NCI-H510A (cell line): ENCODE measurements at regions not wholly inside any gene's neighbourhood (a gene's known extent, or its start where the extent isn't known, plus 50 kb on each side); places are given as distances from the start of the nearest gene placed in this dataset.
"Not testable (repeated sequence)": the region's sequence is repeated elsewhere in the genome, so short reads cannot be mapped to it uniquely, and the experiment has no call there.

ENCODE experiments used
- DNase-seq: peaks from one replicate; lab custom pipeline; 2025; lab: John Stamatoyannopoulos, UW

DNA sequence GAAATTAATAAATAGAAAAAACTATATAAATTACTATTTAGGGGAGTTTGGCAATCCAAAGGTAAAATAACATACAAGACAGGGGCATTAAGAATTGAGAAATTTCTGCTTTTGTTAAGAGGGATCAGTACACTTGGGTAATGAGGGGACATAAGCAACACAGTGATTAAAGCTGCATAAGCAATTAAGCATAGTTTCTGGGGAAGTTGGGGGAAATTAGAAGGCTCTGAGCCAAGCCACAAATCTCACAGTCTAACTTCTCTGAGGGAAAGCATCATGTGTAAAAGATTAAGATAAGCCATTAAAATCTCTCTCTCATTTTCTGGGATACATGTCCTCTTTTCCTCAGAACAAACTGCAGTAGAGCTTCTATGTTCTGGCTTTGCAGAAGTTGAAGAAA lies 533.9 kb upstream of the LRFN5 start:
- no peak for DNase-seq

DNA sequence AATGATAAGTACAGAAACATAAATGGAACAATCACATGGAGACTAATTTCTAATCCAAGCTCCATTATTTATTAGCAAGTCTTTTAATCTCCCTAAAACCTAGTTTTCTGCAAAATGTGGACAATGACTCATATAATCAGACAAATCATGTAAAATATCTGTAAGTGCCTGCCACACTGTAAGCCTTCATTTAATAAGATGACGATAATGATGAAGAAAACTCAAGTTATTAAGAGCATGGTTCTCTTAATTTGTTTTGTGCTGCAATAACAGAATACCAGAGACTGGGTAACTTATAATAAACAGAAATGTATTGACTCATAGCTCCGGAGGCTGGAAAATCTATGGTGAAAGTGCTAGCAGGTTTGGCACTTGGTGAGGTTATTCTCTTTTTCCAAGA lies 535.3 kb upstream of the LRFN5 start:
- no peak for DNase-seq

DNA sequence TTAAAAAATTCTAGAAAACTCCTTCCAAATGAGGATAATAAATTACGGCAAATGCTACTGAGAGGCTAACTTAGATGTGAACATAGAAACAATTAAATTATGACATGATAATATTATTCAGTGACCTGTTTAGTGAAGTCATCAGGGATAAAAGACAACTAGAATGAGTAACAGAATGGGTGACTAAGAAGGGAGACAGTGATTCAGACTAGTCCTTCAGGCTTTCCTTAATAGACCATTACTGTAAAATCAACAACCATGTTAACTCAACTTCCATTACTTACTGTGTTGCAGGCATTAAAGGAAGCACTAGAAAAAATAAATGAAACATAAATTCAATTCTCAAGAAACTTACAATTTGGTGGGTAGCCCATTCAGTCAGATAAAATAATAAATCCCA lies 543.9 kb upstream of the LRFN5 start:
- no peak for DNase-seq

DNA sequence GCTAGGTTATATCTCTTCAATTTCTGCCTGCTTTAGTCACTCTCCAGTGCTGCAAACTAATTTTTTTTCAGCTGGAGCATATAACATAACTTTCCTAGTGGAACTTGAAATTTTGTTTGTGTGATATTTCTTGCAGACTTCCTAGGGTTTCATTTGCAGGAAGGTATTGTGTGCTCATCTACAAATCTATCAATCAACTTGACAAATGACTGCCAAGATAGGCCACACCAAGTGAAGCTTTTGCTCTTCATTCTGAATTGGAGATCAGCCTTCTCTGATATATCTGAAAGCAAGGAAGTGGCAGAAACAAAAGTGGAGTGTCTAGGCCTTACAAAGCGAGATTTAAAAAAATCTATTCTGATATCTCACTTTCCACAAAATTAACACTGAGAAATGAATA lies 551.1 kb upstream of the LRFN5 start:
- no peak for DNase-seq

DNA sequence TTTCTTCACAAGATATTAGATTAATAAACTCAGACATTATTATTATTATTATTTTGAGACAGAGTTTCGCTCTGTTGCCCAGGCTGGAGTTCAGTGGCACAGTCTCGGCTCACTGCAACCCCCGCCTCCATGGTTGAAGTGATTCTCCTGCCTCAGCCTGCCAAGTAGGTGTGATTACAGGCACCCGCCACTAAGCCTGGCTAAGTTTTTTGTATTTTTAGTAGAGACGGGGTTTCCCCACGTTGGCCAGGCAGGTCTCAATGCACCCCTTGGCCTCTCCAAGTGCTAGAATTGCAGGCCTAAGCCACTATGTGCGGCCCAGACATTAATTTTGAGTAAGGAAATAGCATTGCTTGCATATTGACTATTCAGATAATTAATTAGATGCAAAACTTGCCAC lies 554.9 kb upstream of the LRFN5 start:
- DNase-seq = no peak

DNA sequence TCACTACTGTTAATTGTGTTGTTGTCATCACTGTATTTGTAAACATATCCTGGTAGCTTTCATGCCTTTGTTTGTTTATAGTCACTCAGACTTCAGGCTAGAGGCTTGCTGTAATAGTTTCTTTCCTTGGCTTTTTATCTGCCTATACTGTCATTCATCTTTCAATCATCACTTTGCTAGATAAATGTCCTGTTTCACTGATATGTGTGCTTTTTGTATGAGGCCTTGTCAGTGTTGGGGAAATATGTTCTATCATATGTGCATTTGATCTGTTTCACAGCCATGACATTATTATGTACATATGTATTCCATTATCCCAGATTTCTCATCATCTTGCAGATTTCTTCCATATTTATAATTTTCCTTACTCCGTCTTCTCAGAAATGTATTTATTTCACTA lies 558.9 kb upstream of the LRFN5 start:
- DNase-seq = no peak

DNA sequence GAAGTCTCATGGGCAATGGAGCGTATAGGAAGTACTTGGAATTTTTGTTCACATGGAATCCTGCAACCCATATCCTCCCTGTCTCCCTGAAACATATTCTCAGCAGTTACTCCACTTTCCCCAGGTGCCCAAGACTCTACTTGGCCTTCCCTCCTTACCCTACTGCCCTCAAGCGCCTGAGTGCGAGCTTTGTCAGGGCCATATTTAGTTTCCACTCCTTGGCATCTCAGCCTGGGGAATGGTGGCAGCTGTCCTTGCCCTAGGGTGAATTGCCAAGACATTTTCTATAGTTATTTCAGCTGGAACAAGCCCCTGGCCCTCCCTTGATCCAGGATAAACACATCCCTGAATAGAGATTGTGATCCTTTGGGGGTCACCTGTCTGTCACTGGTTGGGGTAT lies 569.3 kb upstream of the LRFN5 start:
- no peak for DNase-seq

DNA sequence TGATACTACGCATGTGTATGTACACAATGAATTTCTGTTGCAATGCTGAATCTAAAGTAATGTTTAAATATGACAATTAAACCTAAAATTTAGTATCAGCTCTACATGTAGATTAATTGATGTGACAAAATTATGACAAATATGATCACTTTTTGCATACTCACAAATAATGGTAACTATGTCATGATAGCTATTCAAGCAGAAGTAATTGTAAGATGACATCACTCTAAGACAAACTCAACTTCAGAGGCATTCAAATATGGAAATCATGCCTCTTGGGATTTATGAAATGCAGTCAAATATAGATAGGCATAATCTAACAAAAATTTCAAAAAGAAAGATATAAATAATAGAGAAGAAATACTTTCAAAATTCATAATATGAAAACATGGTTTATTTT lies 571.7 kb upstream of the LRFN5 start:
- no peak for DNase-seq

DNA sequence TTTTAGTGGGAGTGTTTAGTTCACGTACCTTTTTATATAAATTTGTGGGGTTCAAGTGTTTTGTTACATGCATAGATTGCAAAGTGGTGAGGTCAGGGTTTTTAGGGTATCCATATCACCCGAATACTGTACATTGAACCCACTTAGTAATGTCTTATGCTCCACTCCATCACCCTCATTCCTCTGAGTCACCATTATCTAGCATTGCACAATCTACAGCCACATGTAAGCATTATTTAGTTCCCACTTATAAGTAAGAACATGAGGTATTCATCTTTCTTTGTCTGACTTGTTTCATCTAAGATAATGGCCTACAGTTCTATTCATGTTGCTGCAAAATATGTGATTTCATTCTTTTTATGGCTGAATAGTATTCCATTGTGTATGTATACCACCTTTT lies 583.7 kb upstream of the LRFN5 start:
- no peak for DNase-seq

DNA sequence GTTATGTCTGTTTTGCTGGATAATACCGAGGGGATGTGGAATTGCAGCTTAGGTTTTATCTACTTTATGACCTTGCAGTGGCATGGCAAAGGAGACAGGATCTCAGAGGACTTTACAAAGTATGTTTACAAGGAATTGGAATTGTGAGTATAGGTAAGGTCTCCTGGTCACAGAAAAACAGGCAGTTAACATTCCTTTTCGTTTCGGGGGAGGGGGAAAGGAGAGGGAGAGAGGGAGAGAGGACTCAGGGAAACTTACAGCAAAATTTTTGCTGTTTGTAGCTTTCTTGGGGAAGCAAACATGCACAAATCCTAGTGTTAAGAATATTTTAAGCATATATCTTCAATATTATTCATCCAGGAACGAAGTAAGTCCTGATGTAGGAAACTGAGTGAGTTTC lies 590.5 kb upstream of the LRFN5 start:
- DNase-seq = no peak

DNA sequence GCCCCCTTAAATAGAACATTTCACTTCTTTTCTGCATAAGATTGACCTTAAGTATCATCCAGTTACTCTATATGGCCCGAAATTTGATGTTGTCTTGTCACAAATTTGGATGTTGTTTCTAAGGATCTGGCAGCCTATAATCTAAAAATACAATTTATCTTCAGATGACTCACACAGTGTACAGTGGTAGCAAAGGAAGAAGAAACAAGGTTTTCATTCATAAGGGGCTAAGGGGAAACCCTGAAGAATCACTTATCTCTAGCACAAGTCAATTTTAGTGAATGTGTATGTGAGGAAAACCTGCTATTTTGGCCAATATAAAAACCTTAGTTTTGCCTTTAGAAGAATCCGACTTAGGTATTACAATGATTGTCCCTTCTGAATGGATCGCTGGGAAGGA lies 606.3 kb upstream of the LRFN5 start:
- DNase-seq = no peak

DNA sequence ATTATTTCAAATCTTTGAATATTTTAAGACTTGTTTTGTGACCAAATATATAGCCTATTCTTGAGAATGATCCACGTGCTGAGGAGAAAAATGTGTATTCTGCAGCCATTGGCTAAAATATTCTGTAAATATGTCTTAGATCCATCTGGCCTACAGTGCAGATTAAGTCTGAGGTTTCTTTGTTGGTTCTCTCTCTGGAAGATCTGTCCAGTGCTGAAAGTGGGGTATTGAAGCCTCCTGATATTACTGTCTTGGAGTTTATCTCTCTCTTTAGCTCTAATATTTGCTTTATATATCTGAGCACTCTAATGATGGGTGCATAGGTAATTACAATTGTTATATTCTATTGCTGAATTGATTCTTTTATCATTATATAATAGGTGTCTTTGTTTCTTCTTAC lies 617.4 kb upstream of the LRFN5 start:
- no peak for DNase-seq

DNA sequence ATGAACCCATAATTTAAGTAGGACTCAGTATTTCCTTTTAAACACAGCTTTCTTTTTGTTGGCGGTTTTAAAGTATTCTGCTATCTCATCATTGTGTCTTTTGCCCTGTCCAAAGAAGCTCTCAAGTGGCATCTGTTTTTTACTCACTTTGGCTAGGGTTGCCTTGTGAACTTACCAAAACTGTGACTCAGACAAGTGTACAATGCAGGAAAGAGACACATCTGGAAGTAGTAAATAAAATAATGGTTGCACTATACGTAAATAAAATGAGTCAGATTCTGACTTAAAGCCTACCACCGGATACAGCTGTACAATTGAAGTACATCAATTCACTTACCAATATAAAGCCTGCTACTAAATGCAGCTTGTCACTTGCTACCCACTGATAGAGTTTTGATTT lies 619.2 kb upstream of the LRFN5 start:
- no peak for DNase-seq

DNA sequence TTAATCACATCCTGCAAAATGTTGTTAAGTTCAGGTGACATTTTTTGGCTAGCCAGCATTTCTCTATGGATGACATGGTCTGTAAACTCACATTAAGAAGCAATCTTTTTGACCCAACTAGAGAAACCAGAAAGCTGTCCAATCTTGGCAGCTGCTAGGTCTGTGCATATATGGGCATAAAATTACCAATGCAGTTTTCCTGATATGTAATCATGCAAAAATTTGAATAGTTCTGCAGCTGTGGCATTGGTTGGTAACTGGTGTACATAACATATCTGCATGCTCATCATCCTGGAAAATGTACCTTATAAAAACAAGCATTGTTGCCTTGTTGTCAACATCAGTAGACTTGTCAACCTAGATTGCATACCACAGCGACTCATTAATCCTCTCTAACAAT lies 620.0 kb upstream of the LRFN5 start:
- DNase-seq = no peak

DNA sequence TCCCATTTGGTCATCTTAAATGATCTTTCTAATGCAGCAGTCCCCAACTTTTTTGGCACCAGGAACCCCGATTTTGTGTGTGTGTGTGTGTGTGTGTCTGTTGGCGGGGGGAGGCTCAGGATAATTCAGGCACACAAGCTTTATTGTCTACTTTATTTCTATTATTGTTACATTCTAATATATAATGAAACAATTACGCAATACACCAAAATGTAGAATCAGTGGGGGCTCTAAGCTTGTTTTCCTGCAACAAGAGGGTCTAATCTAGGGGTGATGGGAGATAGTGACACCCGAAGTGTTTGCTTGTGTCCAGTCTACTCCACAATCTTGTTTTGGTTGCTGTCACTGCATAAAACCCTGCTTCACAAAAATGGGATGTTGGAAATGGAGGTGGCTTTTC lies 621.1 kb upstream of the LRFN5 start:
- DNase-seq = no peak

DNA sequence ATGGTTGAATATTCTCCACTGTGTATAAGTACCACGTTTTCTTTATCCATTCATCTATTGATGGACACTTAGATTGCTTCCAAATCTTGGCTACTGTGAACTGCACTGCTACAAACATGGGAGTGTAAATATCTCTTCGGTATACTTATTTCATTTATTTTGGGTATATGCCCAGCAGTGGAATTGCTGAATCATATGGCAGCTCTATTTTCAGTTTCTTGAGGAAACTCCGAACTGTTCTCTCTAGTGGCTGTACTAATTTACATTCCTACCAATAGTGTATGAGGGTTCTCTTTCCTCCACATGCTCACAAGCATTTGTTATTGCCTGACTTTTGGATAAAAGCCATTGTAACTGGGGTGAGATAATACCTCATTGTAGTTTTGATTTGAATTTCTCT lies 623.1 kb upstream of the LRFN5 start:
- no peak for DNase-seq

DNA sequence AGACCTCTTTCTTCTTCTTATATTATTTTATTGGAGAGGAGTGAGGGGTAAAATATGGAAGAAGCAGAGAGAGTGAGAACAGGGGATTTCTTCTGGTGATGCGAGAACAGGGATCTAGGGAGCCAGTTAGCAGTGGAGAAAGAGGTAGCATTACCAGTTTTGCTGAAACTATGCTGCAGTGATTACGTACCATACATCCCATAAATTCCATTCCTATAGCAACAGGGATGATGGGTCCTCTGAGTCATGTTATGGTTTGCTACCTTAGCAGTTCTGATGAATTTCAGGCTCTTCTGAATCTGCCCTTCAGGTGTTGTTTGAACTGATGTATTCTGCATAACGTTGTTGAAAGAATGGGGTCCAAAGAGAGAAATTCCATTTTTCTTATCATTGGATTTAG lies 625.4 kb upstream of the LRFN5 start:
- no peak for DNase-seq

DNA sequence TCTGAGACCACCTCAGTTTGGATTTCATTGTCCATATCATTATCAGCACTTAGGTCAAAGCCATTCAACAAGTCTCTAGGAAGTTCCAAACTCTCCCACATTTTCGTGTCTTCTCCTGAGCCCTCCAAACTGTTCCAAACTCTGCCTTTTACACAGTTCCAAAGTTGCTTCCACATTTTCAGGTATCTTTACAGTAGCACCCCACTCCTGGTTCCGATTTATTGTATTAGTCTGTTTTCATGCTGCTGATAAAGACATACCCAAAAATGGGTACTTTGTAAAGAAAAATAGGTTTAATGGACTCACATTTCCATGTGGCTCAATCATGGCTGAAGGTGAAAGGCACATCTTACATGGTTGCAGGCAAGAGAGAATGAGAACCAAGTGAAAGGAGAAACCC lies 646.4 kb upstream of the LRFN5 start:
- not testable (repeated sequence) for DNase-seq

DNA sequence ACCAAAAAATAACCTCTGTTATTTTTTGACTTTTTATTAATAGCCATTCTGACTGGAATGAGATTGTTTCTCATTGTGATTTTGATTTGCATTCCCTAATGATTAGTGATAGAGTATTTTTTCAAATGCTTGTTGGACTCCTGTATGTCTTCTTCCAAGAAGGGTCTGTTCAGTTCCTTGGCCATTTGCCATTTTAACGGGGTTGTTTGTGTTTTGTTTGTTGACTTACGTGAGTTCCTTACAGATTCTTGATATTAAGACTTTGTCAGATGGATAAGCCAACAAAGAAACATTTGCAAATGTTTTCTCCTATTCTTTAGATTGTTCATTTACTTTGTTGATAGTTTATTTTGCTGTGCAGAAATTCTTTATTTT lies 651.6 kb upstream of the LRFN5 start:
- no peak for DNase-seq

DNA sequence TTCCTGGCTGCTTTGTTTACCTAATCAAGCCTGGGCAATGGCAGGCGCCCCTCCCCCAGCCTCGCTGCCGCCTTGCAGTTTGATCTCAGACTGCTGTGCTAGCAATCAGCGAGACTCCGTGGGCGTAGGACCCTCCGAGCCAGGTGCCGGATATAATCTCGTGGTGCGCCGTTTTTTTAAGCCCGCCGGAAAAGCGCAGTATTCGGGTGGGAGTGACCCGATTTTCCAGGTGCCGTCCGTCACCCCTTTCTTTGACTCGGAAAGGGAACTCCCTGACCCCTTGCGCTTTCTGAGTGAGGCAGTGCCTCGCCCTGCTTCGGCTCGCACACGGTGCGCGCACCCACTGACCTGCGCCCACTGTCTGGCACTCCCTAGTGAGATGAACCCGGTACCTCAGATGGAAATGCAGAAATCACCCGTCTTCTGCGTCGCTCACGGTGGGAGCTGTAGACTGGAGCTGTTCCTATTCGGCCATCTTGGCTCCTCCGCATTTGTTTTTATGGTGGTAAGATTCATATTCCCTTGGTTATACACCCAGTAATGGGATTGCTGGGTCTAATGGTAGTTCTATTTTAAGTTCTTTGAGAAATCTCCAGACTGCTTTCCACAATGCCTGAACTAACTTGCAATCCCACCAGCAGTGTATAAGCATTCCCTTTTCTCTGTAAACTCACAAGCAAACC lies 652.1 kb upstream of the LRFN5 start:
- not testable (repeated sequence) for DNase-seq

DNA sequence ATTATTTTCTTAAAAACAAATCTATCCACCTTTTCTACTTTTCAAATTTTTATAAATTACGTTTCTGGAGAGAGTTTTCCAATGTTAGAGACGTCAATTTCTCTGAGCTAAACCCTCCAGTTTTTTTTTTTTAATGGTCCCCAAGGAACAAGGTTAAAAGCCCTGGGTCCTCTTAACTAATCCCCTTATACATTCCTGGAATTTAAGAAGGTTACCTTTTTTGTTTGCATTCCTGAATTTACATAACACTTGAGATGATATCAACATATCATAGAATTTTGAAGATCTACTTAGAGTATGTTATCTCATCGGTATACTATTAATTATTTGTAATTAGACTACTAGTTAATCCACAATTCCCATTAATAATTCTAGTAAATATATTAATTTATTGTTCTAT lies 662.2 kb upstream of the LRFN5 start:
- no peak for DNase-seq

DNA sequence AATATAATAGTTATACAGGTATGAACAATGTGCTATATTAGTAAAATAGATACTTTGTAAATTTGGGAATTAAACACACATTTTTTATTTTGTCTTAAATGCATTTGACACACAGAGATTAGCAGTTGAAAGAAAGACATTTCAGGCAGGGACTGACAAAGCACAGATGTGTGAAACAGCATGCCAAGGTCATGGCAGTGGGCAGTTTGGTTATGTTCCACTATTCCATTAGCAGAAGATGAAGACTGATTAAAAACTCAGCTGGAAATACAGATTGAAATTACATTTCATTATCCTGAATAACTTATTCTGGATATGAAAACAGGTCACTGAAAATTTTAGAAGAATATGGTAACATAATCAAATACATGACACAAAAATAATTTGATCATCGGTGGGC lies 669.8 kb upstream of the LRFN5 start:
- no peak for DNase-seq

DNA sequence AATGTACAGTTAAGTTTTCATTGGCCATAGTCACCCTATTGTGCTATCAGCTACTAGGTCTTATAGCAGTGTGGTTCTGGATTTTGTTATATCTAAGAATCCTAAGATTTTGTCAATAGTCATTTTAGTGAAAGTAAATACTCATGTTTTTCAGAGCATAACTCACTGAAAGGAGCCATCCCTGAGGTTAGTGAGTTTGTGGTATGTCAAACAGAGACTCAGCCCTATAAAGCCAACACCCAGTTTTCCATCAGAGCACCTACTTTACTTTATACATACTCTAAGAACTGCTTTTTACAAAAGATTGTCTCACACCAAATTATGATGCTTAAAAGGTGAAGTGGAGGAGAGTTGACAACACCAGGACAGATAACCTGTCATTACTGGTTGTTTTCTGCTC lies 686.3 kb upstream of the LRFN5 start:
- no peak for DNase-seq

DNA sequence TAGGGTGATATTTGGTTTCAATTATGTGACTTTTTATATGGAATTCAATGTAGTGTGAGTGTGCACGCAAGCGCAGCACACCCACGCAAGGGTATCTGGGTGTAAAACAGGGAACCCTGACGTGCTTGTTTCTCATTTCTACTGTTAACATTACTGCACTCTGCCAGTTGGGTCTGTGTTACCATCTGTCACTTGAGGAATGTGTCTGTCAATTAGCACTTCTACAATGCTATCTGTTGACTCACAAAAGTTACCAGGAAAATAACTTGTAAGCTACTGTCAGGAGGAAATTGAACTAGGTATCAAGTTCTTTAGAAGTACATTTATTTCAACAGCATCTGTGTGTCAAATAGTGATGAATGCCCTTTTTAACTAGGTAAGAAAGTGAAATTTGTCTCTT lies 695.5 kb upstream of the LRFN5 start:
- DNase-seq = no peak

DNA sequence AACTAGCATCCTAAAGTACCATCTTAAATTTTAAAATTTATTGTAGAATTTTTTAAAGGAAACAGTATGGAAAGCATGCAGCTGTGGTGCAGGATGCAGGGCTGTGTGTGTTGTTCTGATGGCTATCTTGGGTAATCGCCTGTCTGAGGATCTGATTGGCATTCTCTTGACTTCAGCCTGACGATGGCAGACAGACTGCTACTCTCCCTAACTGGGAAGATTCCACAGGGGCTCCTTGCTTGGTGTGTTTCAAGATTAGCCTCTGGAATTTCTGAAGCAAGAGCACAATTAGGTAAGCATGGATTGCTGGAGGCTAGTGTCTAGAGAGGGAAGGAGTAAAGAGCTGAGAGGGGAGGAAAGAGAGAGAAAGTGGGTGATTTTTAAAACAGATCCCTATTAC lies 696.8 kb upstream of the LRFN5 start:
- no peak for DNase-seq
